Caco-2 (cell line): ENCODE measurements at regions not wholly inside any gene's neighbourhood (a gene's known extent, or its start where the extent isn't known, plus 50 kb on each side); places are given as distances from the start of the nearest gene placed in this dataset.

ENCODE experiments used
- BruUV-seq: library from RNA; stranded (reverse); fragments of 400-500 nt; replicated peaks from 2 replicates; lab custom pipeline; 2021; lab: Mats Ljungman, UMichigan
- CTCF ChIA-PET: fragments of 300-600 bp; sonication (Branson Sonifier 250); formaldehyde crosslinking; loops from one replicate; lab custom pipeline; 2022; ENCODE audit warnings: antibody characterized with exemption; lab: Charles Lee
- POLR2A ChIA-PET: fragments of 300-600 bp; sonication (Branson Sonifier 250); formaldehyde crosslinking; loops from one replicate; lab custom pipeline; 2022; ENCODE audit warnings: antibody characterized with exemption; lab: Charles Lee
- DNase-seq, 2 experiments: peaks; one replicate each; pipeline versions ENCODE4 v3.0.0 to v3.0.0-alpha.2; 2020 to 2022
- H3K27me3 ChIP-seq: replicated peaks from 2 replicates; pipeline ENCODE4 v1.6.0; 2011; ENCODE audit warnings: low read length; ENCODE audit not compliant: control insufficient read depth, insufficient read depth
- H3K36me3 ChIP-seq: 2 replicates; pipeline ENCODE4 v1.5.1; 2011; ENCODE audit warnings: low read length; ENCODE audit not compliant: control insufficient read depth, insufficient read depth
- H3K4me1 ChIP-seq: fragments of 250-450 bp; sonication (Bioruptor Pico); 2 replicates; pipeline ENCODE4 v1.5.1; 2020; ENCODE audit warnings: mild to moderate bottlenecking
- H3K4me3 ChIP-seq: 2 replicates; pipeline ENCODE4 v1.5.1; 2011; ENCODE audit warnings: low read depth, mild to moderate bottlenecking, control low read depth, low read length
- H3K9me3 ChIP-seq: fragments of 250-450 bp; sonication (Bioruptor Pico); 2 replicates; pipeline ENCODE4 v1.5.1; 2020; ENCODE audit warnings: mild to moderate bottlenecking, moderate library complexity
- H3K27ac Mint-ChIP-seq: one replicate; pipeline ENCODE4 v1.8.0; 2022; ENCODE audit warnings: mixed read lengths; ENCODE audit not compliant: unreplicated experiment
- H3K27me3 Mint-ChIP-seq: one replicate; pipeline ENCODE4 v1.8.0; 2022; ENCODE audit warnings: mixed read lengths; ENCODE audit not compliant: insufficient read depth, unreplicated experiment
- H3K36me3 Mint-ChIP-seq: one replicate; pipeline ENCODE4 v1.8.0; 2022; ENCODE audit warnings: mild to moderate bottlenecking, mixed read lengths; ENCODE audit not compliant: insufficient read depth, unreplicated experiment
- H3K4me1 Mint-ChIP-seq: one replicate; pipeline ENCODE4 v1.8.0; 2022; ENCODE audit warnings: low read depth, mixed read lengths; ENCODE audit not compliant: unreplicated experiment
- H3K4me3 Mint-ChIP-seq: one replicate; pipeline ENCODE4 v1.8.0; 2022; ENCODE audit warnings: mild to moderate bottlenecking, moderate library complexity, mixed read lengths; ENCODE audit not compliant: unreplicated experiment
- H3K9me3 Mint-ChIP-seq: one replicate; pipeline ENCODE4 v1.8.0; 2022; ENCODE audit warnings: mixed read lengths; ENCODE audit not compliant: unreplicated experiment
- CTCF ChIP-seq, 2 experiments: fragments of 200-600 bp in 1 of 2; IDR thresholded peaks; 1 replicate in 1 of 2; 2 replicates in 1 of 2; pipeline versions ENCODE4 v1.5.1 to v1.8.0; 2011 to 2022; ENCODE audit warnings: antibody characterized with exemption in 1 of 2, control low read depth in 1 of 2, inconsistent platforms in 1 of 2, low read depth in 1 of 2, low read length in 1 of 2, mild to moderate bottlenecking in 1 of 2, moderate library complexity in 1 of 2; ENCODE audit not compliant: insufficient read depth in 1 of 2, severe bottlenecking in 1 of 2, unreplicated experiment in 1 of 2
- intact Hi-C: fragments of 100-400 bp; cut with micrococcal nuclease; formaldehyde crosslinking; loops from one replicate; pipeline ENCODE4 v1.10.0; 2022; ENCODE audit not compliant: unreplicated experiment

DNA sequence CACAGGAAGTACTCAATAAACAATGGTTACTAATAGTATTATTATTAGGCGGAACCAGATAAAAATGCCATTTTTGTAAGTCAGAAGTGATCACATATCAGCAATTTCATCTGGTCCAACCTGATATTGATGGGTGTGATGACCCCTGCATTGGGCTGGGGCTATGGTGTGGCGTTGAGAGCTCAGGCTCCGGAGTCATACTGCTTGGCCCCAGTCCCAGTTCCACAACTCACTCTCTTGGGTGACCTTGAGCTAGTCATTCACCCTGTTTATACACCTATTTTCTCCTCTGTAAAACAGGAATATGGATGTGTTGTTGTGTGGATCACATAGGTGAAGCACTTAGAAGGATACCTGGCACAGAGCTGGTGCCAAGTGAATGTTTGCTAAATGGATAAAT is 229.4 kb upstream of the POU3F1 start:
- Mint-ChIP-seq H3K4me3 (no peak overlapping the region), H3K27ac (no peak overlapping the region), H3K27me3 (no peaks in the 10 kb centered on the region), H3K9me3 (peaks cover 15% of the 10 kb centered on the region), H3K36me3 (no peaks in the 10 kb centered on the region), H3K4me1 (no peaks in the 10 kb centered on the region)
- no peaks in the 10 kb centered on the region for H3K27me3 ChIP-seq
- CTCF ChIA-PET = no interaction called here
- no peak overlapping the region for H3K4me3 ChIP-seq
- no TSS peak for BruUV-seq
- POLR2A ChIA-PET = no interaction called here
- TF ChIP-seq CTCF (IDR thresholded peaks at IDR 0.05; ENCODE audit: insufficient read depth in 1 of 2, low read depth in 1 of 2, low read length in 1 of 2, severe bottlenecking in 1 of 2, unreplicated experiment in 1 of 2) = no peak
- no peaks in the 10 kb centered on the region for H3K36me3 ChIP-seq
- intact Hi-C loops = no loop called here
- no peaks in the 10 kb centered on the region for H3K4me1 ChIP-seq
- no peak for DNase-seq
- no peaks in the 10 kb centered on the region for H3K9me3 ChIP-seq

GRCh38 chr1:38274974-38275373 is 228.4 kb upstream of the POU3F1 start:
- intact Hi-C loops = no loop called here
- CTCF ChIA-PET = no interaction called here
- no TSS peak for BruUV-seq
- no peaks in the 10 kb centered on the region for H3K27me3 ChIP-seq
- POLR2A ChIA-PET = no interaction called here
- H3K9me3 ChIP-seq = no peaks in the 10 kb centered on the region
- H3K27ac Mint-ChIP-seq = no peak overlapping the region
- no peaks in the 10 kb centered on the region for H3K36me3 ChIP-seq
- no peak overlapping the region for H3K4me3 Mint-ChIP-seq
- TF ChIP-seq CTCF (IDR thresholded peaks at IDR 0.05; ENCODE audit: insufficient read depth in 1 of 2, low read depth in 1 of 2, low read length in 1 of 2, severe bottlenecking in 1 of 2, unreplicated experiment in 1 of 2) = no peak
- no peaks in the 10 kb centered on the region for H3K4me1 Mint-ChIP-seq
- H3K4me1 ChIP-seq = no peaks in the 10 kb centered on the region
- H3K27me3 Mint-ChIP-seq = no peaks in the 10 kb centered on the region
- H3K36me3 Mint-ChIP-seq = no peaks in the 10 kb centered on the region
- no peak for DNase-seq
- H3K4me3 ChIP-seq = no peak overlapping the region
- peaks cover 14% of the 10 kb centered on the region for H3K9me3 Mint-ChIP-seq

GRCh38 chr1:38273196-38273804 is 226.7 kb upstream of the POU3F1 start:
- Histone ChIP-seq H3K36me3 (no peaks in the 10 kb centered on the region), H3K4me1 (no peaks in the 10 kb centered on the region), H3K27me3 (no peaks in the 10 kb centered on the region), H3K9me3 (no peaks in the 10 kb centered on the region), H3K4me3 (no peak overlapping the region)
- no peak for DNase-seq
- no peak for TF ChIP-seq CTCF (IDR thresholded peaks at IDR 0.05; ENCODE audit: insufficient read depth in 1 of 2, low read depth in 1 of 2, low read length in 1 of 2, severe bottlenecking in 1 of 2, unreplicated experiment in 1 of 2)
- no TSS peak for BruUV-seq
- no peak overlapping the region for H3K4me3 Mint-ChIP-seq
- ChIA-PET POLR2A (no interaction called here), CTCF (no interaction called here)
- H3K36me3 Mint-ChIP-seq = no peaks in the 10 kb centered on the region
- H3K27me3 Mint-ChIP-seq = no peaks in the 10 kb centered on the region
- no peaks in the 10 kb centered on the region for H3K9me3 Mint-ChIP-seq
- intact Hi-C loops = no loop called here
- no peaks in the 10 kb centered on the region for H3K4me1 Mint-ChIP-seq
- H3K27ac Mint-ChIP-seq = no peak overlapping the region
